NT2/D1 (cell line): ENCODE measurements at regions not wholly inside any gene's neighbourhood (a gene's known extent, or its start where the extent isn't known, plus 50 kb on each side); places are given as distances from the start of the nearest gene placed in this dataset.

ENCODE experiments used
- DNase-seq: peaks from one replicate; pipeline ENCODE4 v3.0.0-alpha.2; 2011; ENCODE audit warnings: low read depth, low spot score
- H3K27me3 ChIP-seq: 2 replicates; pipeline ENCODE4 v1.6.0; 2011; ENCODE audit warnings: mild to moderate bottlenecking; ENCODE audit not compliant: insufficient read length, insufficient read depth
- H3K36me3 ChIP-seq: 2 replicates; pipeline ENCODE4 v1.6.1; 2011; ENCODE audit warnings: mild to moderate bottlenecking, low read length, mixed read lengths; ENCODE audit not compliant: insufficient read depth, insufficient read length
- H3K4me1 ChIP-seq: 2 replicates; pipeline ENCODE4 v1.5.1; 2011; ENCODE audit not compliant: insufficient read depth, insufficient read length
- H3K4me3 ChIP-seq: 2 replicates; pipeline ENCODE4 v1.5.1; 2011; ENCODE audit warnings: low read depth; ENCODE audit not compliant: insufficient read length
- H3K9ac ChIP-seq: 2 replicates; pipeline ENCODE4 v1.6.0; 2011; ENCODE audit warnings: low read depth; ENCODE audit not compliant: insufficient read length
- H3K9me3 ChIP-seq: 2 replicates; pipeline ENCODE4 v1.5.1; 2011; ENCODE audit warnings: mild to moderate bottlenecking, low read length; ENCODE audit not compliant: insufficient read depth
- SUZ12 ChIP-seq: IDR thresholded peaks from 2 replicates; pipeline ENCODE4 v1.6.1; 2011; ENCODE audit not compliant: insufficient read length, insufficient read depth; ENCODE audit errors: extremely low read depth
- YY1 ChIP-seq: IDR thresholded peaks from 2 replicates; pipeline ENCODE4 v1.6.1; 2011; ENCODE audit not compliant: insufficient read length, insufficient read depth
- ZNF274 ChIP-seq: IDR thresholded peaks from 2 replicates; pipeline ENCODE4 v1.6.1; 2011; ENCODE audit warnings: mild to moderate bottlenecking, low read depth, low read length

- no peak for DNase-seq
- Histone ChIP-seq H3K36me3 (no peaks in the 10 kb centered on the region), H3K4me3 (no peak overlapping the region), H3K9me3 (no peaks in the 10 kb centered on the region), H3K27me3 (no peaks in the 10 kb centered on the region), H3K9ac (no peak overlapping the region), H3K4me1 (no peaks in the 10 kb centered on the region)
- TF ChIP-seq SUZ12 = no peak
Observed at GRCh38 chr2:114032705-114033104, 142.8 kb downstream of the ACTR3 start.

GRCh38 chr2:114034742-114035141 is 144.9 kb downstream of the ACTR3 start:
- DNase-seq = no peak
- no peak for TF ChIP-seq ZNF274
- TF ChIP-seq SUZ12 = no peak
- no peak for TF ChIP-seq YY1
- Histone ChIP-seq H3K36me3 (no peaks in the 10 kb centered on the region), H3K9me3 (no peaks in the 10 kb centered on the region), H3K9ac (no peak overlapping the region), H3K27me3 (no peaks in the 10 kb centered on the region), H3K4me1 (no peaks in the 10 kb centered on the region), H3K4me3 (no peak overlapping the region)

- H3K36me3 ChIP-seq = no peaks in the 10 kb centered on the region
- TF ChIP-seq YY1 (no peak), ZNF274 (no peak), SUZ12 (no peak)
Observed at GRCh38 chr2:114038710-114039109, 148.8 kb downstream of the ACTR3 start.

GRCh38 chr2:114039677-114040076 is 149.8 kb downstream of the ACTR3 start:
- H3K36me3 ChIP-seq = no peaks in the 10 kb centered on the region
- no peaks in the 10 kb centered on the region for H3K27me3 ChIP-seq
- no peaks in the 10 kb centered on the region for H3K9me3 ChIP-seq
- no peaks in the 10 kb centered on the region for H3K4me1 ChIP-seq
- no peak overlapping the region for H3K9ac ChIP-seq
- no peak overlapping the region for H3K4me3 ChIP-seq
- TF ChIP-seq YY1 (no peak), SUZ12 (no peak), ZNF274 (no peak)
- no peak for DNase-seq

More at GRCh38 chr2:114038710-114039109, 148.8 kb downstream of the ACTR3 start:
- no peaks in the 10 kb centered on the region for H3K9me3 ChIP-seq
- DNase-seq = no peak
- no peaks in the 10 kb centered on the region for H3K4me1 ChIP-seq
- H3K4me3 ChIP-seq = no peak overlapping the region
- no peaks in the 10 kb centered on the region for H3K27me3 ChIP-seq
- no peak overlapping the region for H3K9ac ChIP-seq

- TF ChIP-seq YY1 (no peak), ZNF274 (no peak), SUZ12 (no peak)
- no peaks in the 10 kb centered on the region for H3K4me1 ChIP-seq
- no peak overlapping the region for H3K4me3 ChIP-seq
- H3K36me3 ChIP-seq = no peaks in the 10 kb centered on the region
- no peaks in the 10 kb centered on the region for H3K27me3 ChIP-seq
- H3K9ac ChIP-seq = no peak overlapping the region
- H3K9me3 ChIP-seq = no peaks in the 10 kb centered on the region
- no peak for DNase-seq
Observed at GRCh38 chr2:114040826-114041225, 150.9 kb downstream of the ACTR3 start.

- Histone ChIP-seq H3K4me3 (no peak overlapping the region), H3K4me1 (no peaks in the 10 kb centered on the region), H3K9me3 (no peaks in the 10 kb centered on the region), H3K9ac (no peak overlapping the region), H3K27me3 (no peaks in the 10 kb centered on the region), H3K36me3 (no peaks in the 10 kb centered on the region)
- no peak for DNase-seq
- TF ChIP-seq YY1 = no peak
Observed at GRCh38 chr2:114044985-114045384, 155.1 kb downstream of the ACTR3 start.

DNA sequence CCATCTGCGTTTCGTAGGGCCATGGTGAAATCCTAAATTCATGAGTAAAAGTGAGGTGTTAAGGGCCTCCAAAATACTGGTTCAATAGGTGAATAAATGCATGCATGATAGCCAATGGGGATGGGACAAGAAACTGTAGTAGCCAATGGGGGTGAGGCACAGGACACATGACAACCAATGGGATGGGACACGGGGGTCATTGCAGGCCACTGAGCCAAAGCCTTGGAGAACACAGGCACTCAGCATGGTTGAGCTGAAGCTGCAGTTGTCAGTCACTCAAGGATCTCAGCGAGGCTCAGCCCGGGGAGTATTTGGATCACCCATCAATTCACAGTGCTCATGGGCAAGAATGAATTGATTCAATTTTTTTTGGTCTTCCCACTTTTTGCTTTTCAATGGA is 156.5 kb downstream of the ACTR3 start:
- TF ChIP-seq YY1 (no peak), ZNF274 (no peak)
- H3K36me3 ChIP-seq = no peaks in the 10 kb centered on the region
- H3K4me3 ChIP-seq = no peak overlapping the region
- H3K27me3 ChIP-seq = no peaks in the 10 kb centered on the region
- no peaks in the 10 kb centered on the region for H3K9me3 ChIP-seq
- H3K4me1 ChIP-seq = no peaks in the 10 kb centered on the region
- no peak overlapping the region for H3K9ac ChIP-seq
- DNase-seq = no peak

DNA sequence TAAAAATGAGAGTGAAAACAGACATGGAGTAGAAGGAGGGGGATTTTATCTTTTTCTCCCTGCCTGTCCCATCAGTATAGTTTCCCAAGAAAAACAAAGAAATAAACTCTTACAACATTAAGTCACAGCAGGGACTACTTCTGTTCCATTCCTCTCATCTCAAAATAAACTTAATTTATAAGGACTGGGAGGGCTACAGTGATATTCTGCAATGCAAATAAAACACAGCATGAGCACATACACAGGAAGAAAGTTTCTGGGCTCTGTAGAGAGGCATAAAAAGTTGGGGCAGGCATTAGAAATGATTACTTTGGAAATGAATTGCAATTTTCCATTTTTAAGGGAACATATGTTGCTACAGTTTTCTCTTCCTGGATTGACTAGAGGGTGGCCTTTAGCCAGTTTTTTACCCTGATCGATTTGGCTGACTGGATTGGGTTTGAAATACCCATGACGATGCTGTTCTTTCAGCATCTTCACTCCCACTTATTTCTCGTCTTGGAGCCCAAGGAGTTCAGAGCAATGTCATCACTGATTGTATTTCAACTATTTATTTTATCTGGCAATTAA is 157.1 kb downstream of the ACTR3 start:
- Histone ChIP-seq H3K36me3 (no peaks in the 10 kb centered on the region), H3K9ac (no peak overlapping the region), H3K4me3 (no peak overlapping the region), H3K27me3 (no peaks in the 10 kb centered on the region), H3K9me3 (no peaks in the 10 kb centered on the region), H3K4me1 (no peaks in the 10 kb centered on the region)
- TF ChIP-seq ZNF274 = no peak
- no peak for TF ChIP-seq YY1
- no peak for TF ChIP-seq SUZ12
- DNase-seq = no peak
